Liver (tissue), 8 donors: ENCODE measurements at regions not wholly inside any gene's neighbourhood (a gene's known extent, or its start where the extent isn't known, plus 50 kb on each side); places are given as distances from the start of the nearest gene placed in this dataset.

Experiments
- DNase-seq: peaks from one replicate; pipeline ENCODE4 v3.0.0-alpha.2; 2017; ENCODE audit warnings: low spot score
- H3K27ac ChIP-seq, 2 donors: one replicate each; pipeline ENCODE4 v1.7.0; 2013; ENCODE audit warnings: inconsistent platforms in 2 of 2, low read length in 2 of 2, control low read depth in 1 of 2, low read depth in 1 of 2, mild to moderate bottlenecking in 1 of 2
- H3K27me3 ChIP-seq, 4 donors: one replicate each; pipeline versions ENCODE4 v1.6.1 to v1.7.0; 2013; ENCODE audit warnings: low read length in 3 of 4, inconsistent platforms in 1 of 4, mild to moderate bottlenecking in 1 of 4, moderate library complexity in 1 of 4; ENCODE audit not compliant: control insufficient read depth in 4 of 4, insufficient read depth in 4 of 4
- H3K36me3 ChIP-seq, 4 donors: one replicate each; pipeline versions ENCODE4 v1.6.1 to v1.7.0; 2013; ENCODE audit warnings: low read length in 3 of 4, mild to moderate bottlenecking in 3 of 4, low read depth in 1 of 4, moderate library complexity in 1 of 4; ENCODE audit not compliant: control insufficient read depth in 4 of 4, insufficient read depth in 3 of 4
- H3K4me1 ChIP-seq, 4 donors: one replicate each; pipeline versions ENCODE4 v1.6.1 to v1.7.0; 2013; ENCODE audit warnings: low read length in 3 of 4, mild to moderate bottlenecking in 3 of 4, moderate library complexity in 1 of 4; ENCODE audit not compliant: control insufficient read depth in 4 of 4, insufficient read depth in 4 of 4
- H3K4me3 ChIP-seq, 3 donors: one replicate each; pipeline versions ENCODE4 v1.6.1 to v1.7.0; 2013; ENCODE audit warnings: low read length in 3 of 3, control low read depth in 1 of 3, low read depth in 1 of 3, mild to moderate bottlenecking in 1 of 3
- H3K9ac ChIP-seq, 2 donors: one replicate each; pipeline ENCODE4 v1.7.0; 2013; ENCODE audit warnings: low read length in 2 of 2, mild to moderate bottlenecking in 2 of 2, moderate library complexity in 2 of 2, control low read depth in 1 of 2, low read depth in 1 of 2
- H3K9me3 ChIP-seq, 4 donors: one replicate each; pipeline versions ENCODE4 v1.6.1 to v1.7.0; 2013; ENCODE audit warnings: low read length in 3 of 4; ENCODE audit not compliant: control insufficient read depth in 4 of 4
- EGR1 ChIP-seq, 2 donors: IDR thresholded peaks; 2 replicates each; pipeline ENCODE4 v1.6.1; 2016 to 2018; ENCODE audit warnings: antibody characterized with exemption in 2 of 2, low read depth in 2 of 2
- FOXA1 ChIP-seq: IDR thresholded peaks from 2 replicates; pipeline ENCODE4 v1.6.1; 2016; ENCODE audit warnings: antibody characterized with exemption
- FOXA2 ChIP-seq: IDR thresholded peaks from 2 replicates; pipeline ENCODE4 v1.6.1; 2016; ENCODE audit warnings: antibody characterized with exemption
- GABPA ChIP-seq, 2 donors: IDR thresholded peaks in 1 of 2; conservative IDR thresholded peaks in 1 of 2; 2 replicates each; pipeline ENCODE4 v1.6.1; 2016; ENCODE audit warnings: antibody characterized with exemption in 2 of 2, mild to moderate bottlenecking in 1 of 2, moderate library complexity in 1 of 2
- HNF4A ChIP-seq, 2 donors: conservative IDR thresholded peaks; 2 replicates each; pipeline ENCODE4 v1.6.1; 2016; ENCODE audit warnings: antibody characterized with exemption in 2 of 2, mild to moderate bottlenecking in 2 of 2
- HNF4G ChIP-seq: IDR thresholded peaks from 2 replicates; pipeline ENCODE4 v1.6.1; 2016; ENCODE audit warnings: antibody characterized with exemption
- JUND ChIP-seq, 2 donors: IDR thresholded peaks; 2 replicates each; pipeline ENCODE4 v1.6.1; 2016; ENCODE audit warnings: antibody characterized with exemption in 2 of 2
- RAD21 ChIP-seq, 2 donors: IDR thresholded peaks; 2 replicates each; pipeline ENCODE4 v1.6.1; 2016; ENCODE audit warnings: antibody characterized with exemption in 2 of 2, mild to moderate bottlenecking in 2 of 2
- RXRA ChIP-seq, 2 donors: IDR thresholded peaks; 2 replicates each; pipeline ENCODE4 v1.6.1; 2017 to 2018; ENCODE audit warnings: antibody characterized with exemption in 2 of 2, mild to moderate bottlenecking in 1 of 2
- SP1 ChIP-seq: IDR thresholded peaks from 2 replicates; pipeline ENCODE4 v1.6.1; 2018; ENCODE audit warnings: antibody characterized with exemption, mild to moderate bottlenecking
- TAF1 ChIP-seq: conservative IDR thresholded peaks from 2 replicates; pipeline ENCODE4 v1.6.1; 2016; ENCODE audit warnings: antibody characterized with exemption, mild to moderate bottlenecking
- YY1 ChIP-seq: IDR thresholded peaks from 2 replicates; pipeline ENCODE4 v1.6.1; 2016; ENCODE audit warnings: antibody characterized with exemption, mild to moderate bottlenecking
- WGBS: extraction: QIAGEN DNeasy Blood & Tissue Kit; methylation state at CpG from one replicate; pipeline ENCODE4 v1.1.7; 2013; 5-methylcytosine and 5-hydroxymethylcytosine counted together
- TF ChIP-seq, protein P1 (sequence below): IDR thresholded peaks from 2 replicates; pipeline ENCODE4 v1.6.1; 2016; ENCODE audit warnings: antibody characterized with exemption
- TF ChIP-seq, protein P2 (sequence below): IDR thresholded peaks from 2 replicates; pipeline ENCODE4 v1.6.1; 2016; ENCODE audit warnings: antibody characterized with exemption
- TF ChIP-seq, protein P3 (sequence below): IDR thresholded peaks from 2 replicates; pipeline ENCODE4 v1.6.1; 2016; ENCODE audit warnings: antibody characterized with exemption
- TF ChIP-seq, protein P4 (sequence below): fragments of 150-350 bp; IDR thresholded peaks from 2 replicates; pipeline ENCODE4 v1.5.1; 2017; ENCODE audit warnings: improper control_type of control experiment, low read depth, low read length; ENCODE audit not compliant: missing input control
- donor health status: healthy.
- donor health status: healthy.
- donor health status: healthy.
- donor health status: healthy.
- donor health status: healthy.

DNA sequence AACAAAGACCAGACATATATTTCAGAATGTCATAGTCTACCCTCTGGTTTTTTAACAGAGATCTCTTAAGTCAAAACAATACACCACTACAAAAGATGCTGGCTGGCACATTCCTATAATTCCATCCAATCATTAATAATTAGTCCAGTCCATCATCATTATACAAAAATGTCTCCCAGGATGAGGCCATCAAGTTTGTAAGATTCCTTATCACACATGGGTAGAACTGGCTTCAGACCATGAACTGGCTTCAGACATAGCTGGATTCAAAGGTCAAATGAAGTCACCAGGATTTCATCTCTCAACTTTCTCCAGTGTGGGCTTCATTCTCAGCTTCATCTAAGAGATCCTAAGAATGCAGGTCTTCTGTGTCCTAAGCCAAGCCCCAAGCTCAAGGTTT lies 147.1 kb downstream of the ENC1 start:
- Histone ChIP-seq H3K27ac (no peak overlapping the region), H3K27me3 (no peaks in the 10 kb centered on the region), H3K4me3 (no peak overlapping the region), H3K36me3 (no peaks in the 10 kb centered on the region), H3K9me3 (no peaks in the 10 kb centered on the region), H3K4me1 (no peaks in the 10 kb centered on the region), H3K9ac (no peak overlapping the region)
- TF ChIP-seq JUND (IDR thresholded peaks at IDR 0.05): no peak
- DNase-seq: no peak

DNA sequence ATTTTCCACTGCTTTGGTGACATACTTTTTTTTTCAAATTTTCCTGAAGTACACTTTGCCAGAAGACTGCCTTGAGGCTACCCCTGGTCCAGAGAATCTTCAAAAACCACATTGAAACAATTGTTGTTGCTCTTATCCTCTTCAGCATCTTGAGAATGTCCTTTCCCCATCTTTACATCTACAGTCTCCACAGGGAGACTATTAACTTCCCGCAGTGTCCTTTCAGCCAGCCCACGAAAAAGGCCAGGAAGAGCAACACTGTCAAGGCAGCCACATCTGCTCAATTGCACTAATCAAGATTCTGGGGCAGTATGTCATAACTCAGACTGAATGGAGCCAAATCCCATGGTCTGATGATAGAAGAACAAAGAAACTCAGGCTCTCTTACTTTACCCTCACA lies 148.3 kb downstream of the ENC1 start:
- Histone ChIP-seq H3K9ac (no peak overlapping the region), H3K36me3 (no peaks in the 10 kb centered on the region), H3K27me3 (no peaks in the 10 kb centered on the region), H3K4me1 (no peaks in the 10 kb centered on the region), H3K27ac (no peak overlapping the region), H3K9me3 (no peaks in the 10 kb centered on the region), H3K4me3 (no peak overlapping the region)
- no peak for DNase-seq
- TF ChIP-seq TAF1 (no peak), JUND (IDR thresholded peaks at IDR 0.05) (no peak), RXRA (IDR thresholded peaks at IDR 0.05) (no peak), FOXA1 (no peak), HNF4G (no peak), HNF4A (conservative IDR thresholded peaks at IDR 0.05) (no peak), EGR1 (IDR thresholded peaks at IDR 0.05; ENCODE audit: low read depth in 2 of 2) (no peak), YY1 (no peak), RAD21 (IDR thresholded peaks at IDR 0.05) (no peak), SP1 (no peak), GABPA (IDR thresholded peaks at IDR 0.05 in 1 of 2, conservative IDR thresholded peaks at IDR 0.05 in 1 of 2) (no peak), FOXA2 (no peak)
- TF ChIP-seq, protein P1, sequence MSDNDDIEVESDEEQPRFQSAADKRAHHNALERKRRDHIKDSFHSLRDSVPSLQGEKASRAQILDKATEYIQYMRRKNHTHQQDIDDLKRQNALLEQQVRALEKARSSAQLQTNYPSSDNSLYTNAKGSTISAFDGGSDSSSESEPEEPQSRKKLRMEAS: no peak
- TF ChIP-seq, protein P2, sequence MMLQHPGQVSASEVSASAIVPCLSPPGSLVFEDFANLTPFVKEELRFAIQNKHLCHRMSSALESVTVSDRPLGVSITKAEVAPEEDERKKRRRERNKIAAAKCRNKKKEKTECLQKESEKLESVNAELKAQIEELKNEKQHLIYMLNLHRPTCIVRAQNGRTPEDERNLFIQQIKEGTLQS: no peak
- TF ChIP-seq, protein P3, sequence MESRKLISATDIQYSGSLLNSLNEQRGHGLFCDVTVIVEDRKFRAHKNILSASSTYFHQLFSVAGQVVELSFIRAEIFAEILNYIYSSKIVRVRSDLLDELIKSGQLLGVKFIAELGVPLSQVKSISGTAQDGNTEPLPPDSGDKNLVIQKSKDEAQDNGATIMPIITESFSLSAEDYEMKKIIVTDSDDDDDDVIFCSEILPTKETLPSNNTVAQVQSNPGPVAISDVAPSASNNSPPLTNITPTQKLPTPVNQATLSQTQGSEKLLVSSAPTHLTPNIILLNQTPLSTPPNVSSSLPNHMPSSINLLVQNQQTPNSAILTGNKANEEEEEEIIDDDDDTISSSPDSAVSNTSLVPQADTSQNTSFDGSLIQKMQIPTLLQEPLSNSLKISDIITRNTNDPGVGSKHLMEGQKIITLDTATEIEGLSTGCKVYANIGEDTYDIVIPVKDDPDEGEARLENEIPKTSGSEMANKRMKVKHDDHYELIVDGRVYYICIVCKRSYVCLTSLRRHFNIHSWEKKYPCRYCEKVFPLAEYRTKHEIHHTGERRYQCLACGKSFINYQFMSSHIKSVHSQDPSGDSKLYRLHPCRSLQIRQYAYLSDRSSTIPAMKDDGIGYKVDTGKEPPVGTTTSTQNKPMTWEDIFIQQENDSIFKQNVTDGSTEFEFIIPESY: no peak
- TF ChIP-seq, protein P4, sequence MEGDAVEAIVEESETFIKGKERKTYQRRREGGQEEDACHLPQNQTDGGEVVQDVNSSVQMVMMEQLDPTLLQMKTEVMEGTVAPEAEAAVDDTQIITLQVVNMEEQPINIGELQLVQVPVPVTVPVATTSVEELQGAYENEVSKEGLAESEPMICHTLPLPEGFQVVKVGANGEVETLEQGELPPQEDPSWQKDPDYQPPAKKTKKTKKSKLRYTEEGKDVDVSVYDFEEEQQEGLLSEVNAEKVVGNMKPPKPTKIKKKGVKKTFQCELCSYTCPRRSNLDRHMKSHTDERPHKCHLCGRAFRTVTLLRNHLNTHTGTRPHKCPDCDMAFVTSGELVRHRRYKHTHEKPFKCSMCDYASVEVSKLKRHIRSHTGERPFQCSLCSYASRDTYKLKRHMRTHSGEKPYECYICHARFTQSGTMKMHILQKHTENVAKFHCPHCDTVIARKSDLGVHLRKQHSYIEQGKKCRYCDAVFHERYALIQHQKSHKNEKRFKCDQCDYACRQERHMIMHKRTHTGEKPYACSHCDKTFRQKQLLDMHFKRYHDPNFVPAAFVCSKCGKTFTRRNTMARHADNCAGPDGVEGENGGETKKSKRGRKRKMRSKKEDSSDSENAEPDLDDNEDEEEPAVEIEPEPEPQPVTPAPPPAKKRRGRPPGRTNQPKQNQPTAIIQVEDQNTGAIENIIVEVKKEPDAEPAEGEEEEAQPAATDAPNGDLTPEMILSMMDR: no peak
- 43% methylated on average over 2 of the region's 2 CpGs for WGBS

DNA sequence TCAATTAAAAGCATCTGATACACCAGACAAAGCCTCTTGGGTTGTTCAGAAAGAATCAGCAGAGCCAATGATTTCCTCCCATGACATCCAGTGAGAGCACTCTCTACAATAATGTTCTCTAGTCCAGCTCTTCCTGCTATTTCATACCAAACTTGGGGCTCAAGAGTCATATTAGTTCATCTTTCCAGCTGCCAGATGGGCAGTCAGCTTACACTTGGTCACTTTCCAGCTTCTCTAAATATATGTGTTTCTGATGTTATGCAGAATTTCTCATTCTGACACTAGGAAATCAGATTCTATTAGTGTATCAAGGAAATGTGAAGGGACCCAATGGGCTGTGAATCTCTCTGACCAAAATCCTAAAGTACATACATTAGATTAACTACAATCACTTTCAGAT lies 148.9 kb downstream of the ENC1 start:
- no peaks in the 10 kb centered on the region for H3K4me1 ChIP-seq
- no peaks in the 10 kb centered on the region for H3K27me3 ChIP-seq
- DNase-seq: no peak
- H3K27ac ChIP-seq: no peak overlapping the region
- no peak overlapping the region for H3K4me3 ChIP-seq
- no peaks in the 10 kb centered on the region for H3K36me3 ChIP-seq
- H3K9me3 ChIP-seq: no peaks in the 10 kb centered on the region
- H3K9ac ChIP-seq: no peak overlapping the region
- TF ChIP-seq FOXA1: no peak
- no peak for TF ChIP-seq HNF4A (conservative IDR thresholded peaks at IDR 0.05)
- TF ChIP-seq JUND (IDR thresholded peaks at IDR 0.05): no peak
- TF ChIP-seq, protein P2: no peak
- TF ChIP-seq FOXA2: no peak
- TF ChIP-seq SP1: no peak
- TF ChIP-seq, protein P4: no peak
- TF ChIP-seq YY1: no peak
- TF ChIP-seq, protein P1: no peak
- no peak for TF ChIP-seq RAD21 (IDR thresholded peaks at IDR 0.05)
- TF ChIP-seq EGR1 (IDR thresholded peaks at IDR 0.05; ENCODE audit: low read depth in 2 of 2): no peak
- TF ChIP-seq, protein P3: no peak
- no peak for TF ChIP-seq GABPA (IDR thresholded peaks at IDR 0.05 in 1 of 2, conservative IDR thresholded peaks at IDR 0.05 in 1 of 2)
- no peak for TF ChIP-seq HNF4G
